GM12878 (cell line): ENCODE measurements at regions not wholly inside any gene's neighbourhood (a gene's known extent, or its start where the extent isn't known, plus 50 kb on each side); places are given as distances from the start of the nearest gene placed in this dataset.

ENCODE experiments used
- ATAC-seq: fragments of 200-7000 bp; cut with Tn5 transposase; 3 replicates; pipeline ENCODE4 v1.9.1; 2020; ENCODE audit warnings: mild to moderate bottlenecking, moderate library complexity
- BruUV-seq: library from RNA; stranded (reverse); fragments of 400-500 nt; replicated peaks from 2 replicates; lab custom pipeline; 2021; lab: Mats Ljungman, UMichigan
- CTCF ChIA-PET: fragments of 300-600 bp; sonication (Branson Sonifier 250); formaldehyde crosslinking; extraction: SDS; loops from one replicate; lab custom pipeline; 2021; ENCODE audit warnings: inconsistent platforms; lab: Yijun Ruan, JAX
- POLR2A ChIA-PET: fragments of 350-600 bp; formaldehyde crosslinking; extraction: SDS; loops from one replicate; lab custom pipeline; 2021; ENCODE audit warnings: inconsistent platforms; lab: Charles Lee
- RAD21 ChIA-PET: fragments of 300-600 bp; sonication (Branson Sonifier 250); formaldehyde crosslinking; loops from one replicate; lab custom pipeline; 2023; ENCODE audit warnings: antibody characterized with exemption; ENCODE audit not compliant: unreplicated experiment; lab: Charles Lee
- SMC1A ChIA-PET: fragments of 300-600 bp; sonication (Branson Sonifier 250); formaldehyde crosslinking; loops from one replicate; lab custom pipeline; 2023; ENCODE audit not compliant: unreplicated experiment, uncharacterized antibody; lab: Charles Lee
- DNase-seq: peaks from one replicate; pipeline ENCODE4 v3.0.0-alpha.2; 2011; ENCODE audit warnings: low read depth, low spot score
- FAIRE-seq: peaks from 3 replicates; lab custom pipeline; 2011; peaks lifted over from hg19 to GRCh38; lab: Jason Lieb, UNC
- H2AFZ ChIP-seq: 2 replicates; pipeline ENCODE4 v1.6.0; 2011; ENCODE audit warnings: low read depth, low read length, control low read depth; ENCODE audit not compliant: control insufficient read depth
- H3K27ac ChIP-seq: 2 replicates; pipeline ENCODE4 v1.5.1; 2011; ENCODE audit warnings: control low read depth; ENCODE audit not compliant: control insufficient read depth, insufficient read depth
- H3K27me3 ChIP-seq, 2 experiments: replicated peaks in 1 of 2; 2 replicates each; pipeline versions ENCODE4 v1.6.0 to v1.6.1; 2011; ENCODE audit warnings: low read length in 1 of 2; ENCODE audit not compliant: control insufficient read depth in 2 of 2, insufficient read depth in 2 of 2
- H3K36me3 ChIP-seq, 2 experiments: 2 replicates each; pipeline ENCODE4 v1.5.1; 2011; ENCODE audit warnings: low read length in 1 of 2; ENCODE audit not compliant: control insufficient read depth in 2 of 2, insufficient read depth in 2 of 2
- H3K4me1 ChIP-seq: 2 replicates; pipeline ENCODE4 v1.6.1; 2011; ENCODE audit warnings: mild to moderate bottlenecking, low read length, moderate library complexity, mixed read lengths; ENCODE audit not compliant: control insufficient read depth, insufficient read depth
- H3K4me2 ChIP-seq: 2 replicates; pipeline ENCODE4 v1.6.0; 2011; ENCODE audit warnings: control low read depth; ENCODE audit not compliant: control insufficient read depth, insufficient read depth
- H3K4me3 ChIP-seq: fragments of 200-600 bp; sonication (generic); 2 replicates; pipeline ENCODE4 v1.5.1; 2016
- H3K79me2 ChIP-seq: 2 replicates; pipeline ENCODE4 v1.6.0; 2011; ENCODE audit warnings: low read length; ENCODE audit not compliant: control insufficient read depth, insufficient read depth
- H3K9ac ChIP-seq: 2 replicates; pipeline ENCODE4 v1.8.0; 2011; ENCODE audit warnings: low read length, control low read depth, mixed read lengths; ENCODE audit not compliant: control insufficient read depth, insufficient read depth
- H3K9me3 ChIP-seq: replicated peaks from 3 replicates; pipeline ENCODE4 v1.5.1; 2011; ENCODE audit warnings: mild to moderate bottlenecking, low read length; ENCODE audit not compliant: control insufficient read depth, insufficient read depth
- H4K20me1 ChIP-seq: 2 replicates; pipeline ENCODE4 v1.6.0; 2011; ENCODE audit not compliant: control insufficient read depth, insufficient read depth
- ASH2L ChIP-seq: fragments of 300-600, 200-600 bp; sonication (generic); IDR thresholded peaks from 2 replicates; pipeline ENCODE4 v1.6.1; 2017; ENCODE audit warnings: low read depth, mild to moderate bottlenecking, borderline replicate concordance
- EZH2 ChIP-seq: IDR thresholded peaks from 2 replicates; pipeline ENCODE4 v1.6.1; 2012; ENCODE audit warnings: low read depth, mild to moderate bottlenecking, control low read depth, inconsistent platforms, low read length, borderline replicate concordance; ENCODE audit not compliant: control insufficient read depth
- FOS ChIP-seq: IDR thresholded peaks from 3 replicates; pipeline ENCODE4 v1.6.1; 2011; ENCODE audit warnings: borderline replicate concordance; ENCODE audit not compliant: insufficient read length; ENCODE audit errors: extremely low read depth
- FOXK2 ChIP-seq: fragments of 450-650 bp; IDR thresholded peaks from 2 replicates; pipeline ENCODE4 v1.6.1; 2017; ENCODE audit warnings: mild to moderate bottlenecking, moderate library complexity
- HDAC6 ChIP-seq: fragments of 200-600 bp; sonication (generic); IDR thresholded peaks from one replicate; pipeline ENCODE4 v1.8.0; 2017; ENCODE audit warnings: antibody characterized with exemption; ENCODE audit not compliant: unreplicated experiment
- MYC ChIP-seq: IDR thresholded peaks from 2 replicates; pipeline ENCODE4 v1.6.1; 2011; ENCODE audit warnings: mild to moderate bottlenecking, low read length, moderate library complexity, inconsistent platforms; ENCODE audit not compliant: insufficient read depth, insufficient replicate concordance, insufficient read length, severe bottlenecking
- NFYA ChIP-seq: IDR thresholded peaks from 2 replicates; pipeline ENCODE4 v1.6.1; 2011; ENCODE audit warnings: low read depth, mild to moderate bottlenecking, low read length, improper control_type of control experiment, borderline replicate concordance
- RFX5 ChIP-seq: IDR thresholded peaks from 2 replicates; pipeline ENCODE4 v1.6.1; 2011; ENCODE audit warnings: low read depth, low read length, improper control_type of control experiment
- ZNF274 ChIP-seq: IDR thresholded peaks from one replicate; pipeline ENCODE4 v1.8.0; 2011; ENCODE audit not compliant: insufficient read length, insufficient read depth
- WGBS: methylation state at CpG from one replicate; pipeline ENCODE4 v1.1.6; 2016; ENCODE audit warnings: low lambda C conversion rate; ENCODE audit not compliant: insufficient replicate concordance, insufficient coverage; ENCODE audit errors: missing lambda C conversion rate; 5-methylcytosine and 5-hydroxymethylcytosine counted together
- in situ Hi-C: fragments of 300-500 bp; cut with MboI; formaldehyde crosslinking; loops from 9 replicates; pipeline ENCODE4 v1.14.3; 2018; ENCODE audit warnings: mixed read lengths
- intact Hi-C: fragments of 100-400 bp; cut with micrococcal nuclease; formaldehyde crosslinking; loops from one replicate; pipeline ENCODE4 v1.14.2; 2022; ENCODE audit not compliant: unreplicated experiment
- TF ChIP-seq, protein P1 (sequence below): fragments of 450-650 bp; IDR thresholded peaks from 2 replicates; pipeline ENCODE4 v1.6.1; 2017; ENCODE audit warnings: mild to moderate bottlenecking, low read depth, inconsistent platforms; ENCODE audit not compliant: poor library complexity, severe bottlenecking
- TF ChIP-seq, protein P2 (sequence below): IDR thresholded peaks from 2 replicates; pipeline ENCODE4 v1.6.1; 2012; ENCODE audit warnings: low read depth, low read length, improper control_type of control experiment
- TF ChIP-seq, protein P3 (sequence below): fragments of 450-650 bp; IDR thresholded peaks from 2 replicates; pipeline ENCODE4 v1.6.1; 2017; ENCODE audit warnings: borderline replicate concordance
- TF ChIP-seq, protein P4 (sequence below): IDR thresholded peaks from 2 replicates; pipeline ENCODE4 v1.6.1; 2011; ENCODE audit warnings: low read depth, mild to moderate bottlenecking, low read length, moderate library complexity, borderline replicate concordance; ENCODE audit errors: extremely low read depth
- TF ChIP-seq, protein P5 (sequence below): fragments of 450-650 bp; IDR thresholded peaks from 2 replicates; pipeline ENCODE4 v1.6.1; 2017; ENCODE audit warnings: mild to moderate bottlenecking

DNA sequence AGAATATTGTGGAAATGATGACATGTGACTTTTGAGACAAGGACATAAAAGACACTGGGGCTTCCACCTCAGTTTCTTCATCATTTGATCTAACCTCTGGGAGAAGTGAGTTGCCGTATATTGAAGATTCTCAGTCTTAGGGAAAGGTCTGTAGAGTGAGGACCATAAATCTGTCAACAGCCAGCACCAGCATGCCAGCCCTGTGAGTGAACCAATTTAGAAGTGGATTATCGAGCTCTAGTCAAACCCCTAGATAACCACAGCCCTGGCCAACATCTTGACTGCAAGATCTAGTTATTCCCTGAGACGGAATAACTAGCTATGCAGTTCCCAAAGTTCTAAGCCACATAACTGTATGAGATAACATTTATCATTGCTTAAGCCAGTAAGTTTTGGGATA lies 108.8 kb upstream of the PTPRR start (continued):
- TF ChIP-seq, protein P1, sequence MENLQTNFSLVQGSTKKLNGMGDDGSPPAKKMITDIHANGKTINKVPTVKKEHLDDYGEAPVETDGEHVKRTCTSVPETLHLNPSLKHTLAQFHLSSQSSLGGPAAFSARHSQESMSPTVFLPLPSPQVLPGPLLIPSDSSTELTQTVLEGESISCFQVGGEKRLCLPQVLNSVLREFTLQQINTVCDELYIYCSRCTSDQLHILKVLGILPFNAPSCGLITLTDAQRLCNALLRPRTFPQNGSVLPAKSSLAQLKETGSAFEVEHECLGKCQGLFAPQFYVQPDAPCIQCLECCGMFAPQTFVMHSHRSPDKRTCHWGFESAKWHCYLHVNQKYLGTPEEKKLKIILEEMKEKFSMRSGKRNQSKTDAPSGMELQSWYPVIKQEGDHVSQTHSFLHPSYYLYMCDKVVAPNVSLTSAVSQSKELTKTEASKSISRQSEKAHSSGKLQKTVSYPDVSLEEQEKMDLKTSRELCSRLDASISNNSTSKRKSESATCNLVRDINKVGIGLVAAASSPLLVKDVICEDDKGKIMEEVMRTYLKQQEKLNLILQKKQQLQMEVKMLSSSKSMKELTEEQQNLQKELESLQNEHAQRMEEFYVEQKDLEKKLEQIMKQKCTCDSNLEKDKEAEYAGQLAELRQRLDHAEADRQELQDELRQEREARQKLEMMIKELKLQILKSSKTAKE: no peak
- TF ChIP-seq ASH2L: no peak
- TF ChIP-seq, protein P2, sequence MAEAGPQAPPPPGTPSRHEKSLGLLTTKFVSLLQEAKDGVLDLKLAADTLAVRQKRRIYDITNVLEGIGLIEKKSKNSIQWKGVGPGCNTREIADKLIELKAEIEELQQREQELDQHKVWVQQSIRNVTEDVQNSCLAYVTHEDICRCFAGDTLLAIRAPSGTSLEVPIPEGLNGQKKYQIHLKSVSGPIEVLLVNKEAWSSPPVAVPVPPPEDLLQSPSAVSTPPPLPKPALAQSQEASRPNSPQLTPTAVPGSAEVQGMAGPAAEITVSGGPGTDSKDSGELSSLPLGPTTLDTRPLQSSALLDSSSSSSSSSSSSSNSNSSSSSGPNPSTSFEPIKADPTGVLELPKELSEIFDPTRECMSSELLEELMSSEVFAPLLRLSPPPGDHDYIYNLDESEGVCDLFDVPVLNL: no peak
- TF ChIP-seq, protein P3, sequence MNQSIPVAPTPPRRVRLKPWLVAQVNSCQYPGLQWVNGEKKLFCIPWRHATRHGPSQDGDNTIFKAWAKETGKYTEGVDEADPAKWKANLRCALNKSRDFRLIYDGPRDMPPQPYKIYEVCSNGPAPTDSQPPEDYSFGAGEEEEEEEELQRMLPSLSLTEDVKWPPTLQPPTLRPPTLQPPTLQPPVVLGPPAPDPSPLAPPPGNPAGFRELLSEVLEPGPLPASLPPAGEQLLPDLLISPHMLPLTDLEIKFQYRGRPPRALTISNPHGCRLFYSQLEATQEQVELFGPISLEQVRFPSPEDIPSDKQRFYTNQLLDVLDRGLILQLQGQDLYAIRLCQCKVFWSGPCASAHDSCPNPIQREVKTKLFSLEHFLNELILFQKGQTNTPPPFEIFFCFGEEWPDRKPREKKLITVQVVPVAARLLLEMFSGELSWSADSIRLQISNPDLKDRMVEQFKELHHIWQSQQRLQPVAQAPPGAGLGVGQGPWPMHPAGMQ: no peak
- no peak for TF ChIP-seq FOS
- TF ChIP-seq RFX5: no peak
- no peak for TF ChIP-seq ZNF274
- no peak for TF ChIP-seq FOXK2

DNA sequence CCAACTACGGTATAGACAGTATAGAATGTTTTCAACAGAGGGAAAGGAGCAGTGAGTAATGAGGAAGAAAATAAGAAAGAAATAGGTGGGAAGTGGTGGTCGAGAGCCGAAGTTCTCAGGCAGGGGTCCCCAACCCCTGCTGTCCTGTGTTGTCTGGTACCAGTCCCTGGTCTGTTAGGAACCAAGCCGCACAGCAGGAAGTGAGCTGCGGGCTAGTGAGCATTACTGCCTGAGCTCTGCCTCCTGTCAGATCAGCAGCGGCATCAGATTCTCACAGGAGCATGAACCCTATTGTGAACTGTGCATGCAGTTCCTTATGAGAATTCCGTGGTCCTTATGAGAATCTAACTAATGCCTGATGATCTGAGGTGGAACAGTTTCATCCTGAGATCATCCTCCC lies 107.3 kb upstream of the PTPRR start:
- intact Hi-C loops (no loop called here), in situ Hi-C loops (no loop called here)
- Histone ChIP-seq H3K27ac (no peak overlapping the region), H2AFZ (no peak overlapping the region), H3K4me1 (no peaks in the 10 kb centered on the region), H3K9me3 (no peaks in the 10 kb centered on the region), H3K27me3 (no peaks in the 10 kb centered on the region), H3K4me3 (no peak overlapping the region), H3K4me2 (no peak overlapping the region), H3K9ac (no peak overlapping the region), H3K79me2 (no peaks in the 10 kb centered on the region), H4K20me1 (no peaks in the 10 kb centered on the region), H3K36me3 (no peaks in the 10 kb centered on the region)
- TF ChIP-seq, protein P4, sequence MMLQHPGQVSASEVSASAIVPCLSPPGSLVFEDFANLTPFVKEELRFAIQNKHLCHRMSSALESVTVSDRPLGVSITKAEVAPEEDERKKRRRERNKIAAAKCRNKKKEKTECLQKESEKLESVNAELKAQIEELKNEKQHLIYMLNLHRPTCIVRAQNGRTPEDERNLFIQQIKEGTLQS: no peak
- TF ChIP-seq EZH2 (no peak), NFYA (no peak), MYC (no peak), FOS (no peak), HDAC6 (no peak), ASH2L (no peak)
- TF ChIP-seq, protein P5, sequence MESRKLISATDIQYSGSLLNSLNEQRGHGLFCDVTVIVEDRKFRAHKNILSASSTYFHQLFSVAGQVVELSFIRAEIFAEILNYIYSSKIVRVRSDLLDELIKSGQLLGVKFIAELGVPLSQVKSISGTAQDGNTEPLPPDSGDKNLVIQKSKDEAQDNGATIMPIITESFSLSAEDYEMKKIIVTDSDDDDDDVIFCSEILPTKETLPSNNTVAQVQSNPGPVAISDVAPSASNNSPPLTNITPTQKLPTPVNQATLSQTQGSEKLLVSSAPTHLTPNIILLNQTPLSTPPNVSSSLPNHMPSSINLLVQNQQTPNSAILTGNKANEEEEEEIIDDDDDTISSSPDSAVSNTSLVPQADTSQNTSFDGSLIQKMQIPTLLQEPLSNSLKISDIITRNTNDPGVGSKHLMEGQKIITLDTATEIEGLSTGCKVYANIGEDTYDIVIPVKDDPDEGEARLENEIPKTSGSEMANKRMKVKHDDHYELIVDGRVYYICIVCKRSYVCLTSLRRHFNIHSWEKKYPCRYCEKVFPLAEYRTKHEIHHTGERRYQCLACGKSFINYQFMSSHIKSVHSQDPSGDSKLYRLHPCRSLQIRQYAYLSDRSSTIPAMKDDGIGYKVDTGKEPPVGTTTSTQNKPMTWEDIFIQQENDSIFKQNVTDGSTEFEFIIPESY: no peak
- ChIA-PET SMC1A (no interaction called here), RAD21 (no interaction called here), CTCF (no interaction called here), POLR2A (no interaction called here)
- ATAC-seq (no peak), DNase-seq (no peak), FAIRE-seq (no peak)
- BruUV-seq: no TSS peak
- 31% methylated on average over 7 of the region's 7 CpGs for WGBS
